ENCODE measurements at regions not wholly inside any gene's neighbourhood (a gene's known extent, or its start where the extent isn't known, plus 50 kb on each side); places are given as distances from the start of the nearest gene placed in this dataset.

DNA sequence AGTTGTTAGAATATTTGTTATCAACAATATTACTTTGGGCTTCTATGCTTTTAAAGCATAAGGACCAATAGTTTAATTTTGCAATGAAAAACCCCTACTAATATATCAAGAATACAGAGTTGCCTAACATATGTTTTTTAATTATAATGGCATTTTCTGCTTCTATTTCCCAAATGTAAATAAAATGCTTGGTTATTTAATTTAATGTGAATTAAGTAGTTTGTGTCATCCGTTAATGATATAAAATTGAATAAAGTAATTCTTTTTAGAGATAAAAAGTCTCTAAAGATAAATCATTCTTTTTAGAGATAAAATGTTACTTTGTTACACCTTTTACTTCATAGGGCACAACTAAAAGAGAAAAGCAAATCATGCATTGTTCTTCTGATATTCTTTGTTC is 583.7 kb upstream of the ADGRL2 start:
- TF ChIP-seq, protein P1, sequence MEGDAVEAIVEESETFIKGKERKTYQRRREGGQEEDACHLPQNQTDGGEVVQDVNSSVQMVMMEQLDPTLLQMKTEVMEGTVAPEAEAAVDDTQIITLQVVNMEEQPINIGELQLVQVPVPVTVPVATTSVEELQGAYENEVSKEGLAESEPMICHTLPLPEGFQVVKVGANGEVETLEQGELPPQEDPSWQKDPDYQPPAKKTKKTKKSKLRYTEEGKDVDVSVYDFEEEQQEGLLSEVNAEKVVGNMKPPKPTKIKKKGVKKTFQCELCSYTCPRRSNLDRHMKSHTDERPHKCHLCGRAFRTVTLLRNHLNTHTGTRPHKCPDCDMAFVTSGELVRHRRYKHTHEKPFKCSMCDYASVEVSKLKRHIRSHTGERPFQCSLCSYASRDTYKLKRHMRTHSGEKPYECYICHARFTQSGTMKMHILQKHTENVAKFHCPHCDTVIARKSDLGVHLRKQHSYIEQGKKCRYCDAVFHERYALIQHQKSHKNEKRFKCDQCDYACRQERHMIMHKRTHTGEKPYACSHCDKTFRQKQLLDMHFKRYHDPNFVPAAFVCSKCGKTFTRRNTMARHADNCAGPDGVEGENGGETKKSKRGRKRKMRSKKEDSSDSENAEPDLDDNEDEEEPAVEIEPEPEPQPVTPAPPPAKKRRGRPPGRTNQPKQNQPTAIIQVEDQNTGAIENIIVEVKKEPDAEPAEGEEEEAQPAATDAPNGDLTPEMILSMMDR (IDR thresholded peaks at IDR 0.05): no peak
- H3K36me3 ChIP-seq: no peaks in the 10 kb centered on the region
- no peak overlapping the region for H3K4me3 ChIP-seq
- 90 to 93% methylated on average over 1 of the region's 1 CpG for WGBS, 2 donors
- no peaks in the 10 kb centered on the region for H3K9me3 ChIP-seq
- ATAC-seq (no peak), DNase-seq (no peak)
- H3K4me1 ChIP-seq: no peaks in the 10 kb centered on the region
- intact Hi-C loops (cut with DNase I): no loop called here
- no peaks in the 10 kb centered on the region for H3K27me3 ChIP-seq
- no peak overlapping the region for H3K27ac ChIP-seq

DNA sequence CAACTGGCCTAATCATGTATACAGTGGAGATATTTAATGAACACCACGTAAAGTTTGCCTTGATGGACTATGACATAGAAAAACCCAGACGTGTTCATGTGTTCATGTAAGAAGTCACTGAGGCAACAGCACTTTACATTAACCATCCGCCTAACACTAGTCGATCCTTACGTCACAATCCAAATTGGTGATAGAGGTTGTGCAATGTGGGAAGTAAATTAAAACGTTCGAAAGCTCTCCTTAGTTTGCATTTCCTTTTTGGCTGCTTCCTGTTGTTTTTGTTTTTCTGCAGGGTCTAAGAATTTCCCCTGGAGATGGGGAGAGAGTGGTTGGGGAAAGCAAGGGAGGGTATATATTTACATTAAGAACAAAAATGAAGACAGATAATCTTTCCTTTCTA is 587.5 kb upstream of the ADGRL2 start:
- DNase-seq (no peak), ATAC-seq (no peak)
- H3K4me1 ChIP-seq: peaks cover 0 to under 1% (median 0%) of the 10 kb centered on the region in 9 donors
- H3K36me3 ChIP-seq: no peaks in the 10 kb centered on the region
- H3K27ac ChIP-seq: no peak overlapping the region
- H3K27me3 ChIP-seq: no peaks in the 10 kb centered on the region
- H3K9me3 ChIP-seq: no peaks in the 10 kb centered on the region
- H3K4me3 ChIP-seq: no peak overlapping the region
- 56 to 59% methylated on average over 7 of the region's 7 CpGs for WGBS, 2 donors
- intact Hi-C loops (cut with DNase I): no loop called here
- TF ChIP-seq, protein P1 (IDR thresholded peaks at IDR 0.05): no peak

DNA sequence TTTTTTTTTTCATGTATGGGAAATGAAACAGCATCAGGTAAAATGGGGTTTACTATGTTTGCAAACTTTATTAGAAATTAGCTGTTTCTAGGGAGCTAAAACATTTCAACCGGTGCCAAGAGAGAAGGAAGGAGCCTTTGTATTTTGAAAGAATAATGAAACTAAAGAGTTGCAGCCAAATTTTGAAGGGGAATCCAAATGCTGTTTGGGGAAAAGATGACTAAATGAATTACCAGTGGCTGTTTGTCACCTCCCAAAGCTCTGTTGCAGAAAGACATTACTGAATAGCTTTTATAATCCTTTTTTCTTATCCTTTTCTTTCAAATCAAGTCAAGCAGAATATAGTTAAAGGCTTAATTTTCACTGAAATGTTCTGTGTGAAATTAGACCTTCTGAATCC is 591.3 kb upstream of the ADGRL2 start:
- no peak for ATAC-seq
- Histone ChIP-seq H3K27me3 (no peaks in the 10 kb centered on the region), H3K4me3 (no peak overlapping the region), H3K36me3 (no peaks in the 10 kb centered on the region), H3K9me3 (no peaks in the 10 kb centered on the region), H3K27ac (no peak overlapping the region), H3K4me1 (peaks cover 0 to 5% (median 0%) of the 10 kb centered on the region in 9 donors)
- DNase-seq: no peak
- intact Hi-C loops (cut with DNase I): no loop called here
- WGBS, 2 donors: 57 to 68% methylated on average over 1 of the region's 1 CpG
- TF ChIP-seq, protein P1 (IDR thresholded peaks at IDR 0.05): no peak

DNA sequence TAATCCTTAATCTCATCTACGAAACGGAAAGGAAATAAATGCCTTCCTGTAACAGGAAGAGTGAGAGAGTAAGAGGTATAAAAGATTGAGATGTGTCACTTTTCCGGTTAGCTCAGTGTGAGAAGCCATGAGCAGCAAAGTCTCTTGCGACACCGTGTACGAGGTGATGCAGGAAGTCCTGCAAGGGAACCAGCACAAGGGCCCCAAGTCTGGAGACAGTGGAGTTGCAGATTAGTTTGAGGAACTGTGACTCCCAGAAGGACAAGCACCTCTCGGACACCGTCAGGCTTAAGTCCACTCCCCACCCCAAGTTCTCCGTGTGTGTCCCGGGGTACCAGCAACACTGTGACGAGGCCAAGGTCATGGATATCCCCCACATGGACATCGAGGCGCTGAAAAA is 592.3 kb upstream of the ADGRL2 start:
- no peak for DNase-seq
- peak overlapping the region in 1 of 10 donors; percentile 37 for H3K27ac ChIP-seq

More for the DNA sequence above, 592.3 kb upstream of the ADGRL2 start:
- 78 to 80% methylated on average over 13 of the region's 13 CpGs for WGBS, 2 donors
- Histone ChIP-seq H3K4me1 (peaks cover 0 to 5% (median 0%) of the 10 kb centered on the region in 9 donors), H3K27me3 (no peaks in the 10 kb centered on the region), H3K9me3 (no peaks in the 10 kb centered on the region), H3K4me3 (no peak overlapping the region), H3K36me3 (no peaks in the 10 kb centered on the region)
- no peak for ATAC-seq
- intact Hi-C loops (cut with DNase I): no loop called here
- TF ChIP-seq, protein P1 (IDR thresholded peaks at IDR 0.05): no peak
